ENCODE measurements at regions not wholly inside any gene's neighbourhood (a gene's known extent, or its start where the extent isn't known, plus 50 kb on each side); places are given as distances from the start of the nearest gene placed in this dataset.

DNA sequence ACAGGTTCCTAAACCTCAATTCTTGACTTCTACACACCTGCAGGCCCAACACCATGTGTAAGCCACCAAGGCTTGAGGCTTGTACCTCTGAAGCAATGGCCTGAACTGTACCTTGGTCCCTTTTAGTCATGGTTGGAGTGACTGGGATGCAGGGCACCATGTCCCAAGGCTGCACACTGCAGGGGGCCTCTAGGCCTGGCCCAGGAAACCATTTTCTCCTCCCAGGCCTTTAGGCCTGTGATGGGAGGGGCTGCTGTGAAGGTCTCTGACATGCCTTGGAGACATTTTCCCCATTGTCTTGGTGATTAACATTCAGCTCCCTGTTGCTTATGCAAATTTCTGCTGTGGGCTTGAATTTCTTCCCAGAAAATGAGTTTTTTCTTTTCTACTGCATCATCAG lies 75.8 kb upstream of the ZNF678 start:
- TF ChIP-seq, protein P1, sequence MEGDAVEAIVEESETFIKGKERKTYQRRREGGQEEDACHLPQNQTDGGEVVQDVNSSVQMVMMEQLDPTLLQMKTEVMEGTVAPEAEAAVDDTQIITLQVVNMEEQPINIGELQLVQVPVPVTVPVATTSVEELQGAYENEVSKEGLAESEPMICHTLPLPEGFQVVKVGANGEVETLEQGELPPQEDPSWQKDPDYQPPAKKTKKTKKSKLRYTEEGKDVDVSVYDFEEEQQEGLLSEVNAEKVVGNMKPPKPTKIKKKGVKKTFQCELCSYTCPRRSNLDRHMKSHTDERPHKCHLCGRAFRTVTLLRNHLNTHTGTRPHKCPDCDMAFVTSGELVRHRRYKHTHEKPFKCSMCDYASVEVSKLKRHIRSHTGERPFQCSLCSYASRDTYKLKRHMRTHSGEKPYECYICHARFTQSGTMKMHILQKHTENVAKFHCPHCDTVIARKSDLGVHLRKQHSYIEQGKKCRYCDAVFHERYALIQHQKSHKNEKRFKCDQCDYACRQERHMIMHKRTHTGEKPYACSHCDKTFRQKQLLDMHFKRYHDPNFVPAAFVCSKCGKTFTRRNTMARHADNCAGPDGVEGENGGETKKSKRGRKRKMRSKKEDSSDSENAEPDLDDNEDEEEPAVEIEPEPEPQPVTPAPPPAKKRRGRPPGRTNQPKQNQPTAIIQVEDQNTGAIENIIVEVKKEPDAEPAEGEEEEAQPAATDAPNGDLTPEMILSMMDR (conservative IDR thresholded peaks at IDR 0.05; ENCODE audit: low read length) = no peak
- no peak for TF ChIP-seq EZH2phosphoT487 (IDR thresholded peaks at IDR 0.05; ENCODE audit: borderline replicate concordance)

All from Loucy (cell line).